ENCODE measurements at regions not wholly inside any gene's neighbourhood (a gene's known extent, or its start where the extent isn't known, plus 50 kb on each side); places are given as distances from the start of the nearest gene placed in this dataset.

- H3K4me3 ChIP-seq (ENCODE audit: low read depth, low read length), result no peak overlapping the region
- TF ChIP-seq CTCF (IDR thresholded peaks at IDR 0.05; ENCODE audit: control insufficient read depth, extremely low read depth, insufficient read depth), result no peak
Observed at GRCh38 chr5:166356096-166356495, 1935.3 kb upstream of the WWC1 start.

GRCh38 chr5:166358127-166358830 is 1933.2 kb upstream of the WWC1 start:
- no peak for TF ChIP-seq CTCF (IDR thresholded peaks at IDR 0.05; ENCODE audit: control insufficient read depth, extremely low read depth, insufficient read depth)
- no peak for DNase-seq (ENCODE audit: low read depth)
- H3K4me3 ChIP-seq (ENCODE audit: low read depth, low read length), result no peak overlapping the region

More at GRCh38 chr5:166356096-166356495, 1935.3 kb upstream of the WWC1 start:
- no peak for DNase-seq (ENCODE audit: low read depth)

- H3K4me3 ChIP-seq (ENCODE audit: low read depth, low read length), result no peak overlapping the region
- no peak for TF ChIP-seq CTCF (IDR thresholded peaks at IDR 0.05; ENCODE audit: control insufficient read depth, extremely low read depth, insufficient read depth)
- DNase-seq (ENCODE audit: low read depth), result no peak
Observed at GRCh38 chr5:166363087-166363760, 1928.2 kb upstream of the WWC1 start.

GRCh38 chr5:166365164-166365563 is 1926.3 kb upstream of the WWC1 start:
- no peak for DNase-seq (ENCODE audit: low read depth)
- TF ChIP-seq CTCF (IDR thresholded peaks at IDR 0.05; ENCODE audit: control insufficient read depth, extremely low read depth, insufficient read depth), result no peak
- H3K4me3 ChIP-seq (ENCODE audit: low read depth, low read length), result no peak overlapping the region

- TF ChIP-seq CTCF (IDR thresholded peaks at IDR 0.05; ENCODE audit: control insufficient read depth, extremely low read depth, insufficient read depth), result no peak
Observed at GRCh38 chr5:166367391-166367790, 1924.1 kb upstream of the WWC1 start.

GRCh38 chr5:166369346-166369745 is 1922.1 kb upstream of the WWC1 start:
- TF ChIP-seq CTCF (IDR thresholded peaks at IDR 0.05; ENCODE audit: control insufficient read depth, extremely low read depth, insufficient read depth), result no peak
- no peak overlapping the region for H3K4me3 ChIP-seq (ENCODE audit: low read depth, low read length)
- DNase-seq (ENCODE audit: low read depth), result no peak

More at GRCh38 chr5:166367391-166367790, 1924.1 kb upstream of the WWC1 start:
- H3K4me3 ChIP-seq (ENCODE audit: low read depth, low read length), result no peak overlapping the region
- no peak for DNase-seq (ENCODE audit: low read depth)

All from LNCaP clone FGC (cell line).